NCI-H1092 treated with DMSO at 0.1 percent for 48 hours (cell line): ENCODE measurements at regions not wholly inside any gene's neighbourhood (a gene's known extent, or its start where the extent isn't known, plus 50 kb on each side); places are given as distances from the start of the nearest gene placed in this dataset.
"Not testable (repeated sequence)": the region's sequence is repeated elsewhere in the genome, so short reads cannot be mapped to it uniquely, and the experiment has no call there.

Source experiments
- DNase-seq: peaks from one replicate; lab custom pipeline; 2025; lab: John Stamatoyannopoulos, UW

GRCh38 chr4:94152466-94152865 is 55.2 kb upstream of the SMARCAD1 start:
- DNase-seq: no peak

GRCh38 chr4:94155404-94155803 is 52.3 kb upstream of the SMARCAD1 start:
- DNase-seq: not testable (repeated sequence)

GRCh38 chr4:94156826-94157225 is 50.8 kb upstream of the SMARCAD1 start:
- no peak for DNase-seq
